GM23338 (cell line): ENCODE measurements at regions not wholly inside any gene's neighbourhood (a gene's known extent, or its start where the extent isn't known, plus 50 kb on each side); places are given as distances from the start of the nearest gene placed in this dataset.

Experiments used
- ATAC-seq: fragments of 200-7000 bp; cut with Tn5 transposase; 3 replicates; pipeline ENCODE4 v1.9.1; 2020
- DNase-seq: peaks from one replicate; pipeline ENCODE4 v3.0.0-alpha.2; 2015; ENCODE audit warnings: low spot score
- H2AFZ ChIP-seq: fragments of 200-600 bp; sonication (generic); 2 replicates; pipeline ENCODE4 v1.8.0; 2016; ENCODE audit warnings: antibody characterized with exemption, mild to moderate bottlenecking, moderate library complexity
- H3F3A ChIP-seq: fragments of 200-600 bp; sonication (generic); replicated peaks from 2 replicates; pipeline ENCODE4 v1.8.0; 2017; ENCODE audit warnings: antibody characterized with exemption, mixed run types, low read depth
- H3K27ac ChIP-seq: fragments of 200-600 bp; sonication (generic); 2 replicates; pipeline ENCODE4 v1.6.1; 2016; ENCODE audit warnings: low read depth
- H3K27me3 ChIP-seq: fragments of 200-600 bp; sonication (generic); 2 replicates; pipeline ENCODE4 v1.8.0; 2016; ENCODE audit warnings: mild to moderate bottlenecking, mixed run types, moderate library complexity; ENCODE audit not compliant: insufficient read depth
- H3K36me3 ChIP-seq: fragments of 200-600 bp; sonication (generic); 2 replicates; pipeline ENCODE4 v1.8.0; 2016; ENCODE audit warnings: mild to moderate bottlenecking; ENCODE audit not compliant: insufficient read depth
- H3K4me1 ChIP-seq: fragments of 200-600 bp; sonication (generic); 2 replicates; pipeline ENCODE4 v1.8.0; 2016; ENCODE audit warnings: mild to moderate bottlenecking, moderate library complexity; ENCODE audit not compliant: insufficient read depth
- H3K4me2 ChIP-seq: fragments of 200-600 bp; sonication (generic); 2 replicates; pipeline ENCODE4 v1.7.1; 2017; ENCODE audit warnings: mixed run types
- H3K4me3 ChIP-seq: fragments of 200-600 bp; sonication (generic); 2 replicates; pipeline ENCODE4 v1.6.1; 2016; ENCODE audit warnings: mixed run types
- H3K79me2 ChIP-seq: fragments of 200-600 bp; sonication (generic); replicated peaks from 2 replicates; pipeline ENCODE4 v1.8.0; 2017; ENCODE audit warnings: mild to moderate bottlenecking; ENCODE audit not compliant: insufficient read depth
- H3K9me2 ChIP-seq: fragments of 200-600 bp; sonication (generic); 2 replicates; pipeline ENCODE4 v1.8.0; 2017; ENCODE audit not compliant: insufficient read depth
- H4K20me1 ChIP-seq: fragments of 200-600 bp; sonication (generic); replicated peaks from 2 replicates; pipeline ENCODE4 v1.8.0; 2017; ENCODE audit warnings: mild to moderate bottlenecking; ENCODE audit not compliant: insufficient read depth
- H3K27ac Mint-ChIP-seq: 2 replicates; pipeline ENCODE4 v1.8.0; 2020; ENCODE audit warnings: inconsistent platforms, mild to moderate bottlenecking, moderate library complexity, mixed read lengths
- H3K27me3 Mint-ChIP-seq: 3 replicates; pipeline ENCODE4 v1.8.0; 2022; ENCODE audit warnings: low read depth, mild to moderate bottlenecking, moderate library complexity, mixed read lengths, inconsistent platforms; ENCODE audit not compliant: insufficient read depth, poor library complexity
- H3K36me3 Mint-ChIP-seq: 3 replicates; pipeline ENCODE4 v1.8.0; 2021; ENCODE audit warnings: low read depth, mild to moderate bottlenecking, inconsistent platforms, moderate library complexity, mixed read lengths
- H3K4me1 Mint-ChIP-seq: 3 replicates; pipeline ENCODE4 v1.8.0; 2020; ENCODE audit warnings: mild to moderate bottlenecking, inconsistent platforms, mixed read lengths
- H3K4me3 Mint-ChIP-seq: 3 replicates; pipeline ENCODE4 v1.8.0; 2021; ENCODE audit warnings: moderate library complexity, mild to moderate bottlenecking, inconsistent platforms, mixed read lengths
- H3K9me3 Mint-ChIP-seq: 3 replicates; pipeline ENCODE4 v1.8.0; 2020; ENCODE audit warnings: moderate library complexity, mild to moderate bottlenecking, inconsistent platforms, mixed read lengths
- CREB1 ChIP-seq: fragments of 250-450 bp; sonication (Bioruptor Pico); IDR thresholded peaks from 2 replicates; pipeline ENCODE4 v1.5.0; 2020; ENCODE audit warnings: low read depth, mild to moderate bottlenecking, moderate library complexity
- CTCF ChIP-seq, 2 experiments: fragments of 200-600 bp in 1 of 2; sonication (generic) in 1 of 2; conservative IDR thresholded peaks; 2 replicates each; pipeline versions ENCODE4 v1.5.1 to v1.6.1; 2016 to 2017; ENCODE audit warnings: antibody characterized with exemption in 2 of 2, low read depth in 2 of 2, mild to moderate bottlenecking in 2 of 2, moderate library complexity in 1 of 2
- ETS1 ChIP-seq: IDR thresholded peaks from 2 replicates; pipeline ENCODE4 v1.6.1; 2016; ENCODE audit warnings: antibody characterized with exemption
- EZH2 ChIP-seq: fragments of 200-600 bp; sonication (generic); IDR thresholded peaks from one replicate; pipeline ENCODE4 v1.8.0; 2017; ENCODE audit warnings: antibody characterized with exemption, mild to moderate bottlenecking, low read depth; ENCODE audit not compliant: unreplicated experiment
- EZH2phosphoT487 ChIP-seq: fragments of 200-600 bp; sonication (generic); IDR thresholded peaks from one replicate; pipeline ENCODE4 v1.8.1; 2018; ENCODE audit warnings: antibody characterized with exemption; ENCODE audit not compliant: unreplicated experiment
- JUNB ChIP-seq: IDR thresholded peaks from one replicate; pipeline ENCODE4 v1.6.1; 2016; ENCODE audit warnings: antibody characterized with exemption; ENCODE audit not compliant: unreplicated experiment
- NANOG ChIP-seq: IDR thresholded peaks from 2 replicates; pipeline ENCODE4 v1.6.1; 2016; ENCODE audit warnings: antibody characterized with exemption, borderline replicate concordance
- POLR2AphosphoS5 ChIP-seq: IDR thresholded peaks from 2 replicates; pipeline ENCODE4 v1.6.1; 2016; ENCODE audit warnings: antibody characterized with exemption, low read depth
- REST ChIP-seq: IDR thresholded peaks from one replicate; pipeline ENCODE4 v1.6.1; 2018; ENCODE audit warnings: antibody characterized with exemption; ENCODE audit not compliant: unreplicated experiment
- STAT1 ChIP-seq: IDR thresholded peaks from one replicate; pipeline ENCODE4 v1.6.1; 2016; ENCODE audit warnings: antibody characterized with exemption; ENCODE audit not compliant: unreplicated experiment
- ZNF114 ChIP-seq: fragments of 250-450 bp; sonication (Bioruptor Pico); IDR thresholded peaks from 2 replicates; pipeline ENCODE4 v1.5.0; 2020; ENCODE audit warnings: mild to moderate bottlenecking, moderate library complexity
- ZNF331 ChIP-seq: fragments of 250-450 bp; sonication (Bioruptor Pico); IDR thresholded peaks from 2 replicates; pipeline ENCODE4 v1.5.0; 2020; ENCODE audit warnings: low read depth, mild to moderate bottlenecking, moderate library complexity
- ZNF462 ChIP-seq: fragments of 250-450 bp; sonication (Bioruptor Pico); IDR thresholded peaks from 2 replicates; pipeline ENCODE4 v1.5.0; 2020; ENCODE audit warnings: mild to moderate bottlenecking, moderate library complexity

- peaks cover 6% of the 10 kb centered on the region for H3K27me3 Mint-ChIP-seq
- DNase-seq, result no peak
- no peak for TF ChIP-seq CREB1 (CRISPR knock-in tag)
- TF ChIP-seq JUNB, result no peak
- no peak for TF ChIP-seq ZNF331 (CRISPR knock-in tag)
- no peak for TF ChIP-seq NANOG
- TF ChIP-seq POLR2AphosphoS5, result no peak
- TF ChIP-seq ETS1, result no peak
- no peak for TF ChIP-seq REST
- TF ChIP-seq CTCF (conservative IDR thresholded peaks at IDR 0.05; ENCODE audit: low read depth in 2 of 2), result no peak
- no peak for TF ChIP-seq EZH2
- TF ChIP-seq ZNF114 (CRISPR knock-in tag), result no peak
- no peak for TF ChIP-seq ZNF462 (CRISPR knock-in tag)
- no peak for TF ChIP-seq STAT1
- TF ChIP-seq EZH2phosphoT487, result no peak
Measured at GRCh38 chr10:78217336-78217735, 183.7 kb downstream of the RPS24 start.

More at GRCh38 chr10:78217336-78217735, 183.7 kb downstream of the RPS24 start:
- Histone ChIP-seq H3K9me2 (no peaks in the 10 kb centered on the region), H3K4me2 (no peak overlapping the region), H3K27ac (no peak overlapping the region), H3K27me3 (no peaks in the 10 kb centered on the region), H4K20me1 (no peaks in the 10 kb centered on the region), H3K36me3 (no peaks in the 10 kb centered on the region), H3K79me2 (no peaks in the 10 kb centered on the region), H2AFZ (no peak overlapping the region), H3K4me1 (no peaks in the 10 kb centered on the region), H3K4me3 (no peak overlapping the region), H3F3A (no peaks in the 10 kb centered on the region)
- Mint-ChIP-seq H3K4me1 (peaks cover 2% of the 10 kb centered on the region; the same call in 2 of the 3 replicates), H3K36me3 (no peaks in the 10 kb centered on the region), H3K27ac (no peak overlapping the region), H3K9me3 (no peaks in the 10 kb centered on the region), H3K4me3 (no peak overlapping the region)
- ATAC-seq, result no peak
